ENCODE measurements at regions not wholly inside any gene's neighbourhood (a gene's known extent, or its start where the extent isn't known, plus 50 kb on each side); places are given as distances from the start of the nearest gene placed in this dataset.

DNA sequence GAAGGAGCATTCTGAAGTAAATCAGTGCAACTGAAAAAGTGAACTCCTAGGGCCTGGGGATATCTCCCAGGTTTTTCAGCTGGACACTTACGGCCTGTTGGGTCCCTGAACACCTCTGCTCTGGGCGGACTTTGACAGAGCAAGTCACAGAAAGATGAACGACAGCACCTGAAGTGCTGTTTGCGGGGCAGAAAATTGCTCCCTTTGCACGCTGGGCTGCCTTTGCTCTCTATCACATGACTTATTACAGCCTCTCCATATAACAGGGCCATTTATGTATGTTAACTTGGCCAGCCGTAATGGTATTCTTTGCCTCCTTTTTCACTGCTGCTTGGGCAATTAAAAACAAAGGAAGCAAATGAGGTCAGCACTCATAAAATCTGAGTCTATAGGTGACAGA lies 332.9 kb downstream of the BARHL2 start:
- DNase-seq (ENCODE audit: low read depth, low spot score) (no peak), FAIRE-seq (no peak)
- no peak for TF ChIP-seq GATA2 (IDR thresholded peaks at IDR 0.05; ENCODE audit: insufficient read depth, insufficient read length, low read depth, low read length)
- TF ChIP-seq MYC (IDR thresholded peaks at IDR 0.05; ENCODE audit: low read depth, low read length) = no peak
- TF ChIP-seq POLR2AphosphoS5 (IDR thresholded peaks at IDR 0.05; ENCODE audit: insufficient read depth, low read depth, low read length) = no peak
- TF ChIP-seq, protein P1, sequence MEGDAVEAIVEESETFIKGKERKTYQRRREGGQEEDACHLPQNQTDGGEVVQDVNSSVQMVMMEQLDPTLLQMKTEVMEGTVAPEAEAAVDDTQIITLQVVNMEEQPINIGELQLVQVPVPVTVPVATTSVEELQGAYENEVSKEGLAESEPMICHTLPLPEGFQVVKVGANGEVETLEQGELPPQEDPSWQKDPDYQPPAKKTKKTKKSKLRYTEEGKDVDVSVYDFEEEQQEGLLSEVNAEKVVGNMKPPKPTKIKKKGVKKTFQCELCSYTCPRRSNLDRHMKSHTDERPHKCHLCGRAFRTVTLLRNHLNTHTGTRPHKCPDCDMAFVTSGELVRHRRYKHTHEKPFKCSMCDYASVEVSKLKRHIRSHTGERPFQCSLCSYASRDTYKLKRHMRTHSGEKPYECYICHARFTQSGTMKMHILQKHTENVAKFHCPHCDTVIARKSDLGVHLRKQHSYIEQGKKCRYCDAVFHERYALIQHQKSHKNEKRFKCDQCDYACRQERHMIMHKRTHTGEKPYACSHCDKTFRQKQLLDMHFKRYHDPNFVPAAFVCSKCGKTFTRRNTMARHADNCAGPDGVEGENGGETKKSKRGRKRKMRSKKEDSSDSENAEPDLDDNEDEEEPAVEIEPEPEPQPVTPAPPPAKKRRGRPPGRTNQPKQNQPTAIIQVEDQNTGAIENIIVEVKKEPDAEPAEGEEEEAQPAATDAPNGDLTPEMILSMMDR (IDR thresholded peaks at IDR 0.05; ENCODE audit: extremely low read depth in 1 of 2, insufficient read depth in 1 of 2, low read depth in 1 of 2, low read length in 2 of 2) = no peak
- no peak for TF ChIP-seq POLR2A (IDR thresholded peaks at IDR 0.05; ENCODE audit: low read depth, low read length)
- H3K9me1 ChIP-seq (replicated peaks; ENCODE audit: control insufficient read depth, extremely low read depth, insufficient read depth, low read length) = no peaks in the 10 kb centered on the region
- no peaks in the 10 kb centered on the region for H4K20me1 ChIP-seq (replicated peaks; ENCODE audit: control insufficient read depth, extremely low read depth, insufficient read depth, low read length)
- no peak overlapping the region for H3K4me3 ChIP-seq (replicated peaks in 1 of 3; ENCODE audit: insufficient read depth in 1 of 3, low read depth in 1 of 3, low read length in 3 of 3)
- H3K27ac ChIP-seq (ENCODE audit: insufficient read depth, low read depth, low read length) = no peak overlapping the region
- H3K9ac ChIP-seq (replicated peaks; ENCODE audit: extremely low read depth, insufficient read depth, low read length) = no peak overlapping the region
- H2AFZ ChIP-seq (ENCODE audit: low read depth, low read length) = no peak overlapping the region
- CTCF ChIA-PET = no interaction called here
- H3K4me2 ChIP-seq (ENCODE audit: insufficient read depth, low read length) = no peak overlapping the region
- POLR2A ChIA-PET = no interaction called here
- intact Hi-C loops (cut with micrococcal nuclease) (no loop called here), dilution Hi-C loops (cut with MboI; ENCODE audit: extremely low pct_ligation_motif_present, low sequenced_read_pairs) (no loop called here)
- H3K4me1 ChIP-seq (ENCODE audit: control insufficient read depth, extremely low read depth, insufficient read depth, low read length) = no peaks in the 10 kb centered on the region
- no peaks in the 10 kb centered on the region for H3K36me3 ChIP-seq (ENCODE audit: control insufficient read depth in 2 of 2, extremely low read depth in 1 of 2, insufficient read depth in 2 of 2, low read length in 2 of 2)
- BruUV-seq (replicated peaks) = no TSS peak
- H3K9me3 ChIP-seq (replicated peaks; ENCODE audit: control insufficient read depth, insufficient read depth, low read length) = no peaks in the 10 kb centered on the region
- H3K79me2 ChIP-seq (ENCODE audit: control insufficient read depth, insufficient read depth, low read length) = no peaks in the 10 kb centered on the region
- H3K27me3 ChIP-seq (ENCODE audit: control insufficient read depth in 2 of 2, insufficient read depth in 2 of 2, low read length in 2 of 2) = peaks cover 0 to 5% of the 10 kb centered on the region in 2 experiments

DNA sequence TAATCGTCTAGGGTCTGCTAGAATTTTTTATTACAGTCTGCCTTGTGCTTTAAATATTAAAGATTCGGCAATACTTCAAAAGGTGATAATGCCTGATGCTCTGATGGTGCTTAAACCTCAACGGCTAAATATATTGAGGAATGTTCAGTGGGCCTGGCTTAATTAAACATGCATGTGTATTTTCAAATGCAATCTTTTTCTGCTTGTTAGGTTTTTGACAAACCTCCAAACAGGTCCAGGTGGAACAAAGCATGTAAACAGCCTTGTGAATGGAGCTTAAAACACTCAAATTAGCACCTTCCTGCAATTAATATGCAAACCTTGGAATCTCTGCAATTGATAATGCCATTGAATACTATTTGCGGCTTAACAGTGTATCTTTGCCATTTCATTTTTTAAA lies 334.9 kb downstream of the BARHL2 start:
- H4K20me1 ChIP-seq (replicated peaks; ENCODE audit: control insufficient read depth, extremely low read depth, insufficient read depth, low read length) = no peaks in the 10 kb centered on the region
- ChIA-PET POLR2A (no interaction called here), CTCF (no interaction called here)
- H3K27ac ChIP-seq (ENCODE audit: insufficient read depth, low read depth, low read length) = no peak overlapping the region
- DNase-seq (ENCODE audit: low read depth, low spot score) (no peak), FAIRE-seq (no peak)
- H3K9me3 ChIP-seq (replicated peaks; ENCODE audit: control insufficient read depth, insufficient read depth, low read length) = no peaks in the 10 kb centered on the region
- H3K4me1 ChIP-seq (ENCODE audit: control insufficient read depth, extremely low read depth, insufficient read depth, low read length) = no peaks in the 10 kb centered on the region
- intact Hi-C loops (cut with micrococcal nuclease) = no loop called here
- H2AFZ ChIP-seq (ENCODE audit: low read depth, low read length) = no peak overlapping the region
- peaks cover 0 to 5% of the 10 kb centered on the region in 2 experiments for H3K27me3 ChIP-seq (ENCODE audit: control insufficient read depth in 2 of 2, insufficient read depth in 2 of 2, low read length in 2 of 2)
- no peaks in the 10 kb centered on the region for H3K79me2 ChIP-seq (ENCODE audit: control insufficient read depth, insufficient read depth, low read length)
- no peak overlapping the region for H3K4me2 ChIP-seq (ENCODE audit: insufficient read depth, low read length)
- H3K4me3 ChIP-seq (replicated peaks in 1 of 3; ENCODE audit: insufficient read depth in 1 of 3, low read depth in 1 of 3, low read length in 3 of 3) = no peak overlapping the region
- no peaks in the 10 kb centered on the region for H3K36me3 ChIP-seq (ENCODE audit: control insufficient read depth in 2 of 2, extremely low read depth in 1 of 2, insufficient read depth in 2 of 2, low read length in 2 of 2)
- no peaks in the 10 kb centered on the region for H3K9me1 ChIP-seq (replicated peaks; ENCODE audit: control insufficient read depth, extremely low read depth, insufficient read depth, low read length)
- dilution Hi-C loops (cut with MboI; ENCODE audit: extremely low pct_ligation_motif_present, low sequenced_read_pairs) = no loop called here
- TF ChIP-seq FOS (IDR thresholded peaks at IDR 0.05; ENCODE audit: borderline replicate concordance, insufficient read depth, low read length) = no peak
- TF ChIP-seq, protein P2, sequence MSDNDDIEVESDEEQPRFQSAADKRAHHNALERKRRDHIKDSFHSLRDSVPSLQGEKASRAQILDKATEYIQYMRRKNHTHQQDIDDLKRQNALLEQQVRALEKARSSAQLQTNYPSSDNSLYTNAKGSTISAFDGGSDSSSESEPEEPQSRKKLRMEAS (IDR thresholded peaks at IDR 0.05; ENCODE audit: insufficient read depth, insufficient read length) = no peak
- H3K9ac ChIP-seq (replicated peaks; ENCODE audit: extremely low read depth, insufficient read depth, low read length) = no peak overlapping the region
- no TSS peak for BruUV-seq (replicated peaks)

All from endothelial cell of umbilical vein (primary cell).